ENCODE measurements at regions not wholly inside any gene's neighbourhood (a gene's known extent, or its start where the extent isn't known, plus 50 kb on each side); places are given as distances from the start of the nearest gene placed in this dataset.

DNA sequence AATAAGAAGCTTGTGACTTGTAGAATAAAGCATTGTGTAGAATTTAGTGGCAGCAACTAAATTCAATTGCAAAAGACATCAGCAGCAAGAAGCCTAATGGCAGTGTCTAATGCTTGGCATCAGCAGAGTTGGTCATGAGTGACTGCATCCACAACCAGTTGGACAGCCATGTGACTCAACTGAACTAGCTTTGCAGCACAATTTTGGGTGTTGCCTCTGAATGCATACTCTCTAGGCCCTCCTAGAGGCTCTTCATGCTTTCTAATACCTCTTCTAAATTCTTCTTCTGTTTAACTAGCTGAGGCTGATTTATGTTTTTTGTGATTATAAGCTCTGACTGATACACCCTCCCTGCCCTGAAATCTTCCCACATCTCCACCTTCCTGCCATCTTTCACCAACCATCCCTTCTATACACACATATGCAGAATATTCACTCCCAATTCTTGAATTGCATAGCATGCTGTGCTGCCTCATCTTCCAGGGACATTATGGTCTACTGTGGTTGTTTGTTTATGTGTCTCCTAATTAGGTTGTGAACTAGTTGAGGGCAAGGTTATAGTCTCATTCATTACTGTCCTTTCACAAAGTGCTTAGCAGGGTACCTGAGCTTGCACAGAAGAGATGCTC is 266.7 kb upstream of the GJB5 start:
- TF ChIP-seq, protein P1, sequence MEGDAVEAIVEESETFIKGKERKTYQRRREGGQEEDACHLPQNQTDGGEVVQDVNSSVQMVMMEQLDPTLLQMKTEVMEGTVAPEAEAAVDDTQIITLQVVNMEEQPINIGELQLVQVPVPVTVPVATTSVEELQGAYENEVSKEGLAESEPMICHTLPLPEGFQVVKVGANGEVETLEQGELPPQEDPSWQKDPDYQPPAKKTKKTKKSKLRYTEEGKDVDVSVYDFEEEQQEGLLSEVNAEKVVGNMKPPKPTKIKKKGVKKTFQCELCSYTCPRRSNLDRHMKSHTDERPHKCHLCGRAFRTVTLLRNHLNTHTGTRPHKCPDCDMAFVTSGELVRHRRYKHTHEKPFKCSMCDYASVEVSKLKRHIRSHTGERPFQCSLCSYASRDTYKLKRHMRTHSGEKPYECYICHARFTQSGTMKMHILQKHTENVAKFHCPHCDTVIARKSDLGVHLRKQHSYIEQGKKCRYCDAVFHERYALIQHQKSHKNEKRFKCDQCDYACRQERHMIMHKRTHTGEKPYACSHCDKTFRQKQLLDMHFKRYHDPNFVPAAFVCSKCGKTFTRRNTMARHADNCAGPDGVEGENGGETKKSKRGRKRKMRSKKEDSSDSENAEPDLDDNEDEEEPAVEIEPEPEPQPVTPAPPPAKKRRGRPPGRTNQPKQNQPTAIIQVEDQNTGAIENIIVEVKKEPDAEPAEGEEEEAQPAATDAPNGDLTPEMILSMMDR (IDR thresholded peaks at IDR 0.05) = no peak
- TF ChIP-seq POLR2AphosphoS5 (IDR thresholded peaks at IDR 0.05) = no peak
- TF ChIP-seq POLR2A (IDR thresholded peaks at IDR 0.05) = no peak
- TF ChIP-seq EP300 (IDR thresholded peaks at IDR 0.05; ENCODE audit: low read depth) = no peak
